H9 (cell line): ENCODE measurements at regions not wholly inside any gene's neighbourhood (a gene's known extent, or its start where the extent isn't known, plus 50 kb on each side); places are given as distances from the start of the nearest gene placed in this dataset.

Source experiments
- DNase-seq: peaks from one replicate; pipeline ENCODE4 v3.0.0-alpha.2; 2017
- H2AFZ ChIP-seq: one replicate; pipeline ENCODE4 v1.6.1; 2013; ENCODE audit warnings: mild to moderate bottlenecking, low read length, control low read depth, moderate library complexity
- H2AK5ac ChIP-seq: 2 replicates; pipeline ENCODE4 v1.6.1; 2013; ENCODE audit warnings: low read length, control low read depth, mixed read lengths; ENCODE audit not compliant: insufficient read length
- H2BK120ac ChIP-seq: one replicate; pipeline ENCODE4 v1.6.1; 2013; ENCODE audit warnings: low read depth, mild to moderate bottlenecking, low read length, control low read depth, inconsistent platforms; ENCODE audit not compliant: poor library complexity, severe bottlenecking
- H2BK12ac ChIP-seq: 2 replicates; pipeline ENCODE4 v1.6.1; 2013; ENCODE audit warnings: low read length, control low read depth, mixed read lengths, low read depth; ENCODE audit not compliant: insufficient read length
- H2BK15ac ChIP-seq: 2 replicates; pipeline ENCODE4 v1.6.1; 2013; ENCODE audit warnings: low read depth, low read length, control low read depth
- H2BK20ac ChIP-seq: one replicate; pipeline ENCODE4 v1.6.1; 2013; ENCODE audit warnings: low read depth, mild to moderate bottlenecking, low read length, control low read depth, inconsistent platforms; ENCODE audit not compliant: poor library complexity, severe bottlenecking
- H2BK5ac ChIP-seq: 2 replicates; pipeline ENCODE4 v1.6.1; 2013; ENCODE audit warnings: low read length, control low read depth, mixed read lengths; ENCODE audit not compliant: insufficient read length
- H3K14ac ChIP-seq: 2 replicates; pipeline ENCODE4 v1.6.1; 2013; ENCODE audit warnings: low read length, control low read depth; ENCODE audit not compliant: insufficient read depth
- H3K18ac ChIP-seq: 2 replicates; pipeline ENCODE4 v1.6.1; 2013; ENCODE audit warnings: low read depth, mild to moderate bottlenecking, mixed read lengths, low read length, control low read depth; ENCODE audit not compliant: insufficient read length
- H3K23ac ChIP-seq: 2 replicates; pipeline ENCODE4 v1.6.1; 2013; ENCODE audit warnings: low read length, control low read depth, mixed read lengths, low read depth; ENCODE audit not compliant: insufficient read length
- H3K23me2 ChIP-seq: 2 replicates; pipeline ENCODE4 v1.6.1; 2013; ENCODE audit warnings: low read depth, mild to moderate bottlenecking, mixed read lengths, low read length, control low read depth; ENCODE audit not compliant: insufficient read length, poor library complexity, severe bottlenecking
- H3K27ac ChIP-seq: 2 replicates; pipeline ENCODE4 v1.5.1; 2013; ENCODE audit warnings: low read length, control low read depth, mixed read lengths, low read depth; ENCODE audit not compliant: insufficient read length
- H3K27me3 ChIP-seq: 2 replicates; pipeline ENCODE4 v1.6.1; 2013; ENCODE audit warnings: low read length, control low read depth, inconsistent platforms; ENCODE audit not compliant: insufficient read depth
- H3K4ac ChIP-seq: 2 replicates; pipeline ENCODE4 v1.6.1; 2013; ENCODE audit warnings: low read depth, mild to moderate bottlenecking, control low read depth, inconsistent platforms, low read length, moderate library complexity
- H3K4me1 ChIP-seq: 2 replicates; pipeline ENCODE4 v1.6.1; 2013; ENCODE audit warnings: low read length, control low read depth, inconsistent platforms; ENCODE audit not compliant: insufficient read depth
- H3K4me2 ChIP-seq: 2 replicates; pipeline ENCODE4 v1.6.1; 2013; ENCODE audit warnings: low read length, control low read depth, mixed read lengths; ENCODE audit not compliant: insufficient read length, insufficient read depth
- H3K56ac ChIP-seq: 2 replicates; pipeline ENCODE4 v1.6.1; 2013; ENCODE audit warnings: low read depth, mild to moderate bottlenecking, mixed read lengths, low read length, control low read depth; ENCODE audit not compliant: insufficient read length
- H3K79me1 ChIP-seq: 2 replicates; pipeline ENCODE4 v1.6.1; 2013; ENCODE audit warnings: low read depth, mild to moderate bottlenecking, moderate library complexity, low read length, control low read depth, inconsistent platforms; ENCODE audit not compliant: insufficient read depth, poor library complexity, severe bottlenecking
- H3K79me2 ChIP-seq: 2 replicates; pipeline ENCODE4 v1.6.1; 2013; ENCODE audit warnings: low read length, control low read depth, inconsistent platforms; ENCODE audit not compliant: insufficient read depth
- H3K9ac ChIP-seq: 2 replicates; pipeline ENCODE4 v1.6.1; 2013; ENCODE audit warnings: low read length, control low read depth, mixed read lengths; ENCODE audit not compliant: insufficient read length; ENCODE audit errors: extremely low read depth
- H3K9me3 ChIP-seq: one replicate; pipeline ENCODE4 v1.6.1; 2013; ENCODE audit warnings: low read depth, low read length, inconsistent platforms; ENCODE audit not compliant: control insufficient read depth
- H3T11ph ChIP-seq: one replicate; pipeline ENCODE4 v1.6.1; 2013; ENCODE audit warnings: mild to moderate bottlenecking, low read length, control low read depth, inconsistent platforms
- H4K20me1 ChIP-seq: one replicate; pipeline ENCODE4 v1.6.1; 2013; ENCODE audit not compliant: control insufficient read depth, insufficient read length, insufficient read depth
- H4K5ac ChIP-seq: 2 replicates; pipeline ENCODE4 v1.6.1; 2013; ENCODE audit warnings: low read depth, mild to moderate bottlenecking, mixed read lengths, low read length, control low read depth; ENCODE audit not compliant: insufficient read length
- H4K8ac ChIP-seq: replicated peaks from 2 replicates; pipeline ENCODE4 v1.6.1; 2013; ENCODE audit warnings: low read length, control low read depth, mixed read lengths, low read depth; ENCODE audit not compliant: insufficient read length
- H4K91ac ChIP-seq: 2 replicates; pipeline ENCODE4 v1.6.1; 2013; ENCODE audit warnings: low read depth, mild to moderate bottlenecking, moderate library complexity, mixed read lengths, low read length, control low read depth; ENCODE audit not compliant: insufficient read length
- H3K27ac Mint-ChIP-seq, 3 experiments: 2 replicates in 2 of 3; 3 replicates in 1 of 3; pipeline ENCODE4 v1.8.0; 2020 to 2021; ENCODE audit warnings: mixed read lengths in 3 of 3, mild to moderate bottlenecking in 1 of 3, moderate library complexity in 1 of 3
- H3K27me3 Mint-ChIP-seq: 2 replicates; pipeline ENCODE4 v1.8.0; 2021; ENCODE audit warnings: low read depth, mild to moderate bottlenecking, moderate library complexity, mixed read lengths
- H3K36me3 Mint-ChIP-seq, 3 experiments: 2 replicates in 2 of 3; 3 replicates in 1 of 3; pipeline ENCODE4 v1.8.0; 2020 to 2021; ENCODE audit warnings: low read depth in 3 of 3, mixed read lengths in 3 of 3; ENCODE audit not compliant: insufficient read depth in 1 of 3
- H3K4me1 Mint-ChIP-seq, 2 experiments: 2 replicates each; pipeline ENCODE4 v1.8.0; 2020; ENCODE audit warnings: mixed read lengths in 2 of 2
- H3K4me3 Mint-ChIP-seq, 2 experiments: 2 replicates in 1 of 2; 3 replicates in 1 of 2; pipeline ENCODE4 v1.8.0; 2020 to 2021; ENCODE audit warnings: mild to moderate bottlenecking in 2 of 2, mixed read lengths in 2 of 2, moderate library complexity in 1 of 2
- H3K9me3 Mint-ChIP-seq, 2 experiments: 2 replicates in 1 of 2; 3 replicates in 1 of 2; pipeline ENCODE4 v1.8.0; 2020; ENCODE audit warnings: mild to moderate bottlenecking in 2 of 2, mixed read lengths in 2 of 2, moderate library complexity in 1 of 2
- WGBS: extraction: QIAGEN DNeasy Blood & Tissue Kit; methylation state at CpG from one replicate; pipeline ENCODE4 v1.1.7; 2013; ENCODE audit warnings: missing lambda C conversion rate, low lambda C conversion rate, mixed read lengths; ENCODE audit not compliant: insufficient read length; ENCODE audit errors: extremely low coverage; 5-methylcytosine and 5-hydroxymethylcytosine counted together
- TF ChIP-seq, protein P1 (sequence below): fragments of 200-600 bp; sonication (generic); conservative IDR thresholded peaks from 3 replicates; pipeline ENCODE4 v1.8.0; 2021; ENCODE audit warnings: antibody characterized with exemption, mild to moderate bottlenecking

DNA sequence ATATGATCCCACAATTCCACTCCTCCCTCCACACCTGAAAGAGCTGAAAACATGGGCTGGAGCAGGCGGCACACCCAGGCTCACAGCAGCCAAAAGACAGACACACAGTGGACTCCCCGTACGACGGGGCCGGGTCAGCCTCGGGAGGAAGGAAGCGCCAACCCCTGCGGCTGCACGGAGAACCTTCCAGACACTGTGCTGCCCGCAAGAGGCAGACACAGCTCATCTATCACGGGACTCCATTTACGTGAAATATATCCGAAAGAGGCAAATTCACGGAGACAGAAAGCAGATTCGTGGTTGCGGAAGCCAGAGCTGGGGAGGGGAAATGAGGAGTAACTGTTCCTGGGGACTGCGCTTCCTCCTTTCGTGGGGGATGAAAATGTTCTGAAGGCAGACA, 165.0 kb downstream of the BRD1 start:
- DNase-seq = peak; percentile 13

More for the DNA sequence above, 165.0 kb downstream of the BRD1 start:
- H3K79me1 ChIP-seq = no peaks in the 10 kb centered on the region
- no peaks in the 10 kb centered on the region for H3K27me3 ChIP-seq
- no peak overlapping the region for H3K9ac ChIP-seq
- no peak overlapping the region for H3K18ac ChIP-seq
- H3K9me3 Mint-ChIP-seq = no peaks in the 10 kb centered on the region
- no peak overlapping the region for H4K5ac ChIP-seq
- H3K27ac Mint-ChIP-seq = no peak overlapping the region
- H2BK120ac ChIP-seq = no peak overlapping the region
- H3K9me3 ChIP-seq = no peaks in the 10 kb centered on the region
- no peak overlapping the region for H2AFZ ChIP-seq
- no peak overlapping the region for H3T11ph ChIP-seq
- no peak overlapping the region for H3K4me3 Mint-ChIP-seq
- no CpG with 5 or more reads among the region's 18 CpGs for WGBS
- no peaks in the 10 kb centered on the region for H3K36me3 Mint-ChIP-seq
- H3K4me1 Mint-ChIP-seq = peaks cover 12 to 24% of the 10 kb centered on the region in 2 experiments; a peak in 3 of 4 replicates
- no peak overlapping the region for H2BK5ac ChIP-seq
- H3K27me3 Mint-ChIP-seq = peaks cover 12% of the 10 kb centered on the region
- H3K4me2 ChIP-seq = no peak overlapping the region
- H3K23ac ChIP-seq = no peak overlapping the region
- H3K4me1 ChIP-seq = no peaks in the 10 kb centered on the region; the same call in 1 of the 2 replicates
- no peak overlapping the region for H3K56ac ChIP-seq
- H3K23me2 ChIP-seq = peaks cover 3% of the 10 kb centered on the region
- H3K14ac ChIP-seq = no peak overlapping the region
- no peak overlapping the region for H2BK20ac ChIP-seq
- no peak overlapping the region for H4K8ac ChIP-seq
- no peak overlapping the region for H2BK12ac ChIP-seq
- no peaks in the 10 kb centered on the region for H4K20me1 ChIP-seq
- H2AK5ac ChIP-seq = no peak overlapping the region
- H3K27ac ChIP-seq = no peak overlapping the region
- no peaks in the 10 kb centered on the region for H3K79me2 ChIP-seq
- H3K4ac ChIP-seq = no peak overlapping the region
- TF ChIP-seq, protein P1, sequence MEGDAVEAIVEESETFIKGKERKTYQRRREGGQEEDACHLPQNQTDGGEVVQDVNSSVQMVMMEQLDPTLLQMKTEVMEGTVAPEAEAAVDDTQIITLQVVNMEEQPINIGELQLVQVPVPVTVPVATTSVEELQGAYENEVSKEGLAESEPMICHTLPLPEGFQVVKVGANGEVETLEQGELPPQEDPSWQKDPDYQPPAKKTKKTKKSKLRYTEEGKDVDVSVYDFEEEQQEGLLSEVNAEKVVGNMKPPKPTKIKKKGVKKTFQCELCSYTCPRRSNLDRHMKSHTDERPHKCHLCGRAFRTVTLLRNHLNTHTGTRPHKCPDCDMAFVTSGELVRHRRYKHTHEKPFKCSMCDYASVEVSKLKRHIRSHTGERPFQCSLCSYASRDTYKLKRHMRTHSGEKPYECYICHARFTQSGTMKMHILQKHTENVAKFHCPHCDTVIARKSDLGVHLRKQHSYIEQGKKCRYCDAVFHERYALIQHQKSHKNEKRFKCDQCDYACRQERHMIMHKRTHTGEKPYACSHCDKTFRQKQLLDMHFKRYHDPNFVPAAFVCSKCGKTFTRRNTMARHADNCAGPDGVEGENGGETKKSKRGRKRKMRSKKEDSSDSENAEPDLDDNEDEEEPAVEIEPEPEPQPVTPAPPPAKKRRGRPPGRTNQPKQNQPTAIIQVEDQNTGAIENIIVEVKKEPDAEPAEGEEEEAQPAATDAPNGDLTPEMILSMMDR = no peak
- no peak overlapping the region for H4K91ac ChIP-seq
- no peak overlapping the region for H2BK15ac ChIP-seq
